H1 (cell line): ENCODE measurements at regions not wholly inside any gene's neighbourhood (a gene's known extent, or its start where the extent isn't known, plus 50 kb on each side); places are given as distances from the start of the nearest gene placed in this dataset.

Experiments used
- CTCF ChIA-PET: fragments of 300-600 bp; sonication (Branson Sonifier 250); formaldehyde crosslinking; loops from one replicate; lab custom pipeline; 2021; ENCODE audit not compliant: partially characterized antibody; lab: Charles Lee
- POLR2A ChIA-PET: fragments of 300-600 bp; sonication (Branson Sonifier 250); formaldehyde crosslinking; loops from one replicate; lab custom pipeline; 2021; ENCODE audit warnings: inconsistent platforms; ENCODE audit not compliant: partially characterized antibody; lab: Charles Lee
- DNase-seq, 2 experiments: peaks; one replicate each; pipeline versions ENCODE4 v3.0.0 to v3.0.0-alpha.2; 2010 to 2022; ENCODE audit warnings: low spot score in 2 of 2, low read depth in 1 of 2, mixed read lengths in 1 of 2
- FAIRE-seq: peaks from 2 replicates; lab custom pipeline; 2011; peaks lifted over from hg19 to GRCh38; lab: Jason Lieb, UNC
- H2AFZ ChIP-seq: 2 replicates; pipeline ENCODE4 v1.8.1; 2012; ENCODE audit warnings: low read length, inconsistent platforms
- H2AK5ac ChIP-seq: 2 replicates; pipeline ENCODE4 v1.6.1; 2013; ENCODE audit warnings: low read depth, low read length
- H2BK120ac ChIP-seq: replicated peaks from 2 replicates; pipeline ENCODE3; 2013; ENCODE audit warnings: low read depth, low read length, inconsistent platforms
- H2BK12ac ChIP-seq: 2 replicates; pipeline ENCODE4 v1.6.1; 2013; ENCODE audit warnings: low read depth, low read length
- H2BK15ac ChIP-seq: 2 replicates; pipeline ENCODE4 v1.6.1; 2013; ENCODE audit warnings: low read length
- H2BK20ac ChIP-seq: 2 replicates; pipeline ENCODE4 v1.6.1; 2013; ENCODE audit warnings: low read length
- H2BK5ac ChIP-seq: 2 replicates; pipeline ENCODE4 v1.6.1; 2013; ENCODE audit warnings: low read depth, low read length
- H3K14ac ChIP-seq: 2 replicates; pipeline ENCODE4 v1.6.1; 2013; ENCODE audit warnings: inconsistent platforms; ENCODE audit not compliant: insufficient read length
- H3K18ac ChIP-seq: 2 replicates; pipeline ENCODE4 v1.6.1; 2013; ENCODE audit warnings: low read length; ENCODE audit errors: extremely low read depth
- H3K23ac ChIP-seq: 2 replicates; pipeline ENCODE4 v1.6.1; 2013; ENCODE audit warnings: inconsistent platforms; ENCODE audit not compliant: insufficient read length
- H3K23me2 ChIP-seq: 2 replicates; pipeline ENCODE4 v1.6.1; 2013; ENCODE audit warnings: low read depth, low read length
- H3K27ac ChIP-seq: 2 replicates; pipeline ENCODE4 v1.6.1; 2011; ENCODE audit warnings: low read depth, low read length, inconsistent platforms
- H3K27me3 ChIP-seq, 4 experiments: replicated peaks in 1 of 4; 1 replicate in 1 of 4; 2 replicates in 3 of 4; pipeline versions ENCODE4 v1.6.1 to v1.8.1; 2011 to 2013; ENCODE audit warnings: low read length in 3 of 4, mild to moderate bottlenecking in 3 of 4, inconsistent platforms in 2 of 4, mixed read lengths in 2 of 4, moderate library complexity in 1 of 4; ENCODE audit not compliant: control insufficient read depth in 3 of 4, insufficient read depth in 3 of 4; ENCODE audit errors: extremely low read depth in 1 of 4
- H3K36me3 ChIP-seq, 4 experiments: 2 replicates each; pipeline versions ENCODE4 v1.6.1 to v1.8.1; 2011 to 2013; ENCODE audit warnings: mild to moderate bottlenecking in 4 of 4, low read length in 3 of 4, moderate library complexity in 2 of 4, control low read depth in 1 of 4, inconsistent platforms in 1 of 4; ENCODE audit not compliant: insufficient read depth in 4 of 4, control insufficient read depth in 2 of 4
- H3K4ac ChIP-seq: replicated peaks from 2 replicates; pipeline ENCODE3; 2013; ENCODE audit warnings: low read length, low read depth, mixed read lengths, inconsistent platforms; ENCODE audit not compliant: insufficient read length
- H3K4me1 ChIP-seq, 4 experiments: replicated peaks in 1 of 4; 1 replicate in 1 of 4; 2 replicates in 3 of 4; pipeline versions ENCODE4 v1.6.1 to v1.8.1; 2011 to 2013; ENCODE audit warnings: low read length in 3 of 4, inconsistent platforms in 2 of 4, mixed read lengths in 1 of 4; ENCODE audit not compliant: insufficient read depth in 4 of 4, control insufficient read depth in 3 of 4
- H3K4me2 ChIP-seq, 2 experiments: 2 replicates each; pipeline versions ENCODE4 v1.6.1 to v1.8.1; 2011 to 2013; ENCODE audit warnings: low read depth in 2 of 2, low read length in 2 of 2, control low read depth in 1 of 2, inconsistent platforms in 1 of 2, mild to moderate bottlenecking in 1 of 2; ENCODE audit not compliant: insufficient read depth in 1 of 2
- H3K4me3 ChIP-seq, 4 experiments: fragments of 200-600, 300-600 bp in 1 of 4; sonication (generic), shearing (Covaris generic), sonication (Bioruptor Twin) in 1 of 4; 2 replicates each; pipeline versions ENCODE4 v1.5.1 to v1.8.1; 2011 to 2016; ENCODE audit warnings: low read length in 4 of 4, low read depth in 3 of 4, control low read depth in 2 of 4, inconsistent platforms in 2 of 4, mild to moderate bottlenecking in 2 of 4, mixed read lengths in 1 of 4, moderate library complexity in 1 of 4; ENCODE audit not compliant: insufficient read depth in 2 of 4; ENCODE audit errors: extremely low read depth in 1 of 4
- H3K56ac ChIP-seq: replicated peaks from 2 replicates; pipeline ENCODE3; 2013; ENCODE audit warnings: low read depth, mild to moderate bottlenecking, mixed read lengths, low read length, inconsistent platforms; ENCODE audit not compliant: insufficient read length
- H3K79me1 ChIP-seq: 2 replicates; pipeline ENCODE4 v1.6.1; 2013; ENCODE audit warnings: low read depth, low read length, control low read depth
- H3K79me2 ChIP-seq, 2 experiments: 2 replicates each; pipeline versions ENCODE4 v1.6.1 to v1.8.1; 2012 to 2013; ENCODE audit warnings: low read length in 2 of 2, mild to moderate bottlenecking in 2 of 2, inconsistent platforms in 1 of 2; ENCODE audit not compliant: insufficient read depth in 2 of 2, control insufficient read depth in 1 of 2
- H3K9ac ChIP-seq, 4 experiments: replicated peaks in 1 of 4; 1 replicate in 1 of 4; 2 replicates in 3 of 4; pipeline versions ENCODE4 v1.6.1 to v1.8.1; 2011 to 2013; ENCODE audit warnings: low read depth in 3 of 4, low read length in 3 of 4, control low read depth in 2 of 4, mild to moderate bottlenecking in 2 of 4, moderate library complexity in 2 of 4, inconsistent platforms in 1 of 4; ENCODE audit errors: extremely low read depth in 1 of 4
- H3K9me3 ChIP-seq, 2 experiments: 2 replicates each; pipeline versions ENCODE4 v1.6.1 to v1.8.1; 2012 to 2013; ENCODE audit warnings: mild to moderate bottlenecking in 2 of 2, moderate library complexity in 2 of 2, control low read depth in 1 of 2, inconsistent platforms in 1 of 2, low read depth in 1 of 2, low read length in 1 of 2, mixed read lengths in 1 of 2; ENCODE audit not compliant: insufficient read depth in 2 of 2
- H4K20me1 ChIP-seq, 2 experiments: replicated peaks in 1 of 2; 2 replicates each; pipeline versions ENCODE3 to v1.8.1; 2011 to 2013; ENCODE audit warnings: inconsistent platforms in 2 of 2, low read length in 2 of 2, mild to moderate bottlenecking in 1 of 2; ENCODE audit not compliant: insufficient read depth in 2 of 2, control insufficient read depth in 1 of 2
- H4K5ac ChIP-seq: 2 replicates; pipeline ENCODE4 v1.6.1; 2013; ENCODE audit warnings: low read length, low read depth, mixed read lengths, inconsistent platforms; ENCODE audit not compliant: insufficient read length
- H4K8ac ChIP-seq: 2 replicates; pipeline ENCODE4 v1.8.0; 2013; ENCODE audit warnings: mild to moderate bottlenecking, moderate library complexity, low read length, inconsistent platforms; ENCODE audit not compliant: insufficient read depth; ENCODE audit errors: extremely low read depth
- H4K91ac ChIP-seq: replicated peaks from 2 replicates; pipeline ENCODE3; 2013; ENCODE audit warnings: low read length, mixed read lengths, inconsistent platforms; ENCODE audit not compliant: insufficient read length
- BCL11A ChIP-seq, 2 experiments: IDR thresholded peaks; one replicate each; pipeline ENCODE4 v1.6.1; 2011; ENCODE audit warnings: low read depth in 2 of 2, low read length in 2 of 2, mild to moderate bottlenecking in 2 of 2
- BRCA1 ChIP-seq: IDR thresholded peaks from 2 replicates; pipeline ENCODE4 v1.6.1; 2012; ENCODE audit warnings: low read depth, low read length, improper control_type of control experiment
- CEBPB ChIP-seq: IDR thresholded peaks from 2 replicates; pipeline ENCODE4 v1.6.1; 2012; ENCODE audit warnings: low read depth, low read length
- HDAC2 ChIP-seq, 2 experiments: fragments of 300-600 bp in 1 of 2; sonication (generic) in 1 of 2; IDR thresholded peaks; 2 replicates each; pipeline ENCODE4 v1.6.1; 2011 to 2012; ENCODE audit warnings: low read depth in 2 of 2, low read length in 2 of 2, mild to moderate bottlenecking in 2 of 2, moderate library complexity in 2 of 2, borderline replicate concordance in 1 of 2, inconsistent platforms in 1 of 2
- POLR2AphosphoS5 ChIP-seq: IDR thresholded peaks from 2 replicates; pipeline ENCODE4 v1.6.1; 2011; ENCODE audit warnings: low read depth, low read length
- WGBS, 2 experiments: shearing (Covaris generic) in 1 of 2; methylation state at CpG; one replicate each; pipeline versions ENCODE4 v1.1.6 to v1.1.7; 2013 to 2015; ENCODE audit warnings: low lambda C conversion rate in 2 of 2, mixed read lengths in 2 of 2, inconsistent platforms in 1 of 2, low coverage in 1 of 2, missing lambda C conversion rate in 1 of 2; ENCODE audit not compliant: insufficient replicate concordance in 2 of 2, insufficient coverage in 1 of 2, insufficient read length in 1 of 2; ENCODE audit errors: extremely low coverage in 1 of 2, missing lambda C conversion rate in 1 of 2; 5-methylcytosine and 5-hydroxymethylcytosine counted together

DNA sequence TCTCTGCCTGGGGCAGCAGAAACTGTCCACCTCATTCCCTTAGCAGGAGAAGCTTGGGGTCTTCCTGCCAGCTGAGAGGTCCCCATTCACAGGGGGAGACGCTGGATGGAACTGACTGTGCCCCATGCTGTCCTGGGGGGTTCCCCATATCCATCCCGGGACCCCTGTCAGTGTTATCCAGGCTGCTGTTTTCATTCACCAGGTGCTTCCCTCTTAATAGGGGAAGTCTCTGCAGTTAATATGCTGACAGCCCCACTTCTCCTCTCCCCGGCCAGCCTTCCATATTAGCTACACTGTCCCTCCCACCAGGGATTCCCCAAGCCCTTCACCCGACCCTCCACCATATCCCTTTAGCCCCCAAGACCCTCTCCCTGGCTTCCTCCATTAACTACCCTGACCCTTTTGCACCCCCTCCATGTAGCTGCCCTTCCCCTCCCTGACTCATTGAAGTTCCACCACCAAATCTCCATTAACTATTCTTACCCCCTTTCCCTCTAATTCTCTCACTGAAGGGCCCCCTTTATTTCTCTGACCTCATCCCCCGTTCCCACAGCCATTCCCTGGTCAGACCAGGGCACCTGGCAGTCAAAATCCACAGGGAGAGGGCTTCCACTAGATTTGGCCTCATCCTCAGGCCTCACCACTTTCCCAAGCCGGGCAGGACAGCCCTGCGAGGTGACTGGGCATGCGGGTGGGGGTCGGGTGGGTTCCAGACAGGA lies 92.0 kb upstream of the PAX2 start:
- CTCF ChIA-PET = interaction anchor here (0.9 to 1.6 kb wide), 8 partner anchors 15 to 397 kb away, joined by 3 to 4 read pairs (median 3); no protein-coding TSS in a partner anchor
- Histone ChIP-seq H3K27me3 (peaks cover 32 to 61% (median 57%) of the 10 kb centered on the region in 4 experiments), H3K4me1 (peaks cover 0 to 15% (median 11%) of the 10 kb centered on the region in 4 experiments; a peak in 6 of 7 replicates), H4K8ac (no peak overlapping the region; the same call in 1 of the 2 replicates), H4K5ac (peak overlapping the region; percentile 44), H3K4me2 (peak overlapping the region; percentile 94 to 96), H2AK5ac (no peak overlapping the region), H3K14ac (no peak overlapping the region)
- TF ChIP-seq POLR2AphosphoS5 (no peak), BCL11A (IDR thresholded peaks at IDR 0.05; ENCODE audit: low read depth in 2 of 2, low read length in 2 of 2) (no peak), BRCA1 (no peak), CEBPB (no peak), HDAC2 (IDR thresholded peaks at IDR 0.05; ENCODE audit: borderline replicate concordance in 1 of 2, low read depth in 2 of 2, low read length in 2 of 2) (no peak)
- TF ChIP-seq, all 59 proteins: peak for 0
- POLR2A ChIA-PET = interaction anchor here (1.0 to 1.9 kb wide), 2 partner anchors 11 to 90 kb away, joined by 3 to 8 read pairs; no protein-coding TSS in a partner anchor
- 32% methylated on average over 9 of the region's 9 CpGs; no CpG with 5 or more reads in 1 of the 2 experiments for WGBS, 2 experiments
- H2BK15ac ChIP-seq = no peak overlapping the region
- H3K4ac ChIP-seq = peak overlapping the region; percentile 49
- H3K36me3 ChIP-seq = no peaks in the 10 kb centered on the region
- no peak overlapping the region for H3K23ac ChIP-seq
- no peaks in the 10 kb centered on the region for H3K79me2 ChIP-seq
- DNase-seq (no peak), FAIRE-seq (no peak)
- H3K4me3 ChIP-seq = peak overlapping the region; percentile 4 to 68 (median 32); a peak in 6 of 8 replicates
- no peak overlapping the region for H3K27ac ChIP-seq
- peak overlapping the region; percentile 43; the same call in 1 of the 2 replicates for H2BK12ac ChIP-seq
- H2BK5ac ChIP-seq = no peak overlapping the region
- no peak overlapping the region for H2BK120ac ChIP-seq
- peak overlapping the region; percentile 53 for H3K56ac ChIP-seq
- H2AFZ ChIP-seq = no peak overlapping the region
- no peaks in the 10 kb centered on the region; the same call in 1 of the 2 replicates for H3K79me1 ChIP-seq
- no peak overlapping the region for H2BK20ac ChIP-seq
- no peak overlapping the region for H3K9ac ChIP-seq
- H4K91ac ChIP-seq = peak overlapping the region; percentile 70
- no peak overlapping the region for H3K18ac ChIP-seq
- H3K23me2 ChIP-seq = peaks cover 23% of the 10 kb centered on the region; the same call in 1 of the 2 replicates
- H4K20me1 ChIP-seq = peaks cover 0 to 3% of the 10 kb centered on the region in 2 experiments
- no peaks in the 10 kb centered on the region for H3K9me3 ChIP-seq
